Neural cell (in vitro differentiated cells): ENCODE measurements at regions not wholly inside any gene's neighbourhood (a gene's known extent, or its start where the extent isn't known, plus 50 kb on each side); places are given as distances from the start of the nearest gene placed in this dataset.
A peak's percentile ranks its signal among the peaks of the same experiment; 100 is the strongest.

ENCODE experiments used
- H2AFZ ChIP-seq: fragments of 200-600, 300-800 bp; sonication (generic), shearing (Covaris generic); 2 replicates; pipeline ENCODE4 v1.6.0; 2014; ENCODE audit warnings: low read depth, mild to moderate bottlenecking, antibody characterized with exemption, low read length, moderate library complexity
- H3F3A ChIP-seq: fragments of 200-600 bp; shearing (Covaris generic); 2 replicates; pipeline ENCODE4 v1.6.1; 2016; ENCODE audit warnings: mild to moderate bottlenecking, moderate library complexity, mixed read lengths, antibody characterized with exemption, low read length; ENCODE audit not compliant: insufficient read depth, poor library complexity, severe bottlenecking
- H3K27ac ChIP-seq: fragments of 200-600, 300-800 bp; sonication (generic), shearing (Covaris generic); 2 replicates; pipeline ENCODE4 v1.5.1; 2014; ENCODE audit warnings: mild to moderate bottlenecking, low read length, moderate library complexity
- H3K27me3 ChIP-seq: fragments of 300-800, 200-600 bp; sonication (generic), shearing (Covaris generic); 2 replicates; pipeline ENCODE4 v1.6.0; 2014; ENCODE audit warnings: mild to moderate bottlenecking, low read depth, low read length, moderate library complexity; ENCODE audit not compliant: insufficient read depth
- H3K36me3 ChIP-seq: fragments of 300-800, 200-600 bp; sonication (generic), shearing (Covaris generic); 2 replicates; pipeline ENCODE4 v1.5.1; 2014; ENCODE audit warnings: mild to moderate bottlenecking, antibody characterized with exemption, low read length, moderate library complexity; ENCODE audit not compliant: insufficient read depth
- H3K4me2 ChIP-seq: fragments of 300-800, 200-600 bp; sonication (generic), shearing (Covaris generic); 2 replicates; pipeline ENCODE4 v1.6.0; 2014; ENCODE audit warnings: mild to moderate bottlenecking, low read length
- H3K4me3 ChIP-seq: fragments of 300-800, 200-600 bp; sonication (generic), shearing (Covaris generic); 2 replicates; pipeline ENCODE4 v1.5.1; 2014; ENCODE audit warnings: mild to moderate bottlenecking, low read length, moderate library complexity
- H3K79me2 ChIP-seq: fragments of 200-600 bp; shearing (Covaris generic); replicated peaks from 2 replicates; pipeline ENCODE4 v1.6.0; 2014; ENCODE audit warnings: mild to moderate bottlenecking, low read length, moderate library complexity; ENCODE audit not compliant: insufficient read depth
- H3K9ac ChIP-seq: fragments of 300-800, 200-600 bp; sonication (generic), shearing (Covaris generic); 2 replicates; pipeline ENCODE4 v1.6.1; 2016; ENCODE audit warnings: mild to moderate bottlenecking, low read length, mixed read lengths
- H3K9me2 ChIP-seq: fragments of 200-600 bp; shearing (Covaris generic); 2 replicates; pipeline ENCODE4 v1.6.1; 2016; ENCODE audit warnings: mild to moderate bottlenecking, low read length, mixed read lengths; ENCODE audit not compliant: insufficient read depth
- H3K9me3 ChIP-seq: fragments of 200-600, 300-800 bp; sonication (generic), shearing (Covaris generic); 2 replicates; pipeline ENCODE4 v1.6.1; 2016; ENCODE audit warnings: mild to moderate bottlenecking, mixed run types, low read length, moderate library complexity, mixed read lengths
- H4K20me1 ChIP-seq: fragments of 200-600 bp; shearing (Covaris generic); 2 replicates; pipeline ENCODE4 v1.6.1; 2016; ENCODE audit warnings: mild to moderate bottlenecking, mixed run types; ENCODE audit not compliant: insufficient read depth
- CTCF ChIP-seq: fragments of 450-650 bp; IDR thresholded peaks from 2 replicates; pipeline ENCODE4 v1.5.1; 2014; ENCODE audit warnings: antibody characterized with exemption, mild to moderate bottlenecking, moderate library complexity; ENCODE audit not compliant: poor library complexity, severe bottlenecking
- EP300 ChIP-seq: fragments of 450-650 bp; conservative IDR thresholded peaks from 2 replicates; pipeline ENCODE4 v1.6.1; 2014; ENCODE audit warnings: antibody characterized with exemption, mild to moderate bottlenecking, moderate library complexity; ENCODE audit not compliant: poor library complexity, severe bottlenecking
- EZH2 ChIP-seq: fragments of 200-600, 300-800 bp; shearing (Covaris generic), sonication (generic); IDR thresholded peaks from 2 replicates; pipeline ENCODE4 v1.6.1; 2014; ENCODE audit warnings: antibody characterized with exemption, low read length, borderline replicate concordance, mild to moderate bottlenecking; ENCODE audit not compliant: insufficient read depth, poor library complexity, severe bottlenecking
- MXI1 ChIP-seq: fragments of 450-650 bp; conservative IDR thresholded peaks from 2 replicates; pipeline ENCODE4 v1.6.1; 2014; ENCODE audit warnings: antibody characterized with exemption, mild to moderate bottlenecking; ENCODE audit not compliant: poor library complexity, severe bottlenecking
- POLR2AphosphoS5 ChIP-seq: IDR thresholded peaks from 2 replicates; pipeline ENCODE4 v1.6.1; 2012
- RAD21 ChIP-seq: fragments of 450-650 bp; conservative IDR thresholded peaks from 2 replicates; pipeline ENCODE4 v1.6.1; 2014; ENCODE audit warnings: antibody characterized with exemption, mild to moderate bottlenecking, moderate library complexity
- REST ChIP-seq: IDR thresholded peaks from 2 replicates; pipeline ENCODE4 v1.6.1; 2012; ENCODE audit warnings: borderline replicate concordance
- SMC3 ChIP-seq: fragments of 450-650 bp; conservative IDR thresholded peaks from 2 replicates; pipeline ENCODE4 v1.6.1; 2014; ENCODE audit warnings: antibody characterized with exemption, mild to moderate bottlenecking, moderate library complexity; ENCODE audit not compliant: poor library complexity
- TAF1 ChIP-seq: IDR thresholded peaks from 2 replicates; pipeline ENCODE4 v1.6.1; 2012; ENCODE audit warnings: low read depth

GRCh38 chr2:13193075-13193474 lies 476.3 kb downstream of the TRIB2 start:
- TF ChIP-seq RAD21 = no peak
- H3F3A ChIP-seq = no peaks in the 10 kb centered on the region

GRCh38 chr2:13193900-13194299 lies 477.2 kb downstream of the TRIB2 start:
- Histone ChIP-seq H3K36me3 (no peaks in the 10 kb centered on the region), H3K4me2 (no peak overlapping the region), H3F3A (no peaks in the 10 kb centered on the region), H3K79me2 (no peaks in the 10 kb centered on the region), H3K27me3 (no peaks in the 10 kb centered on the region), H3K9me3 (no peaks in the 10 kb centered on the region), H3K27ac (no peak overlapping the region), H3K9me2 (no peaks in the 10 kb centered on the region), H4K20me1 (no peaks in the 10 kb centered on the region), H3K9ac (no peak overlapping the region), H3K4me3 (no peak overlapping the region), H2AFZ (no peak overlapping the region)
- TF ChIP-seq MXI1 = no peak
- TF ChIP-seq CTCF = peak; percentile 82
- no peak for TF ChIP-seq POLR2AphosphoS5
- TF ChIP-seq SMC3 = peak; percentile 87
- peak; percentile 87 for TF ChIP-seq RAD21

More at GRCh38 chr2:13193075-13193474, 476.3 kb downstream of the TRIB2 start:
- Histone ChIP-seq H3K27ac (no peak overlapping the region), H3K79me2 (no peaks in the 10 kb centered on the region), H3K4me3 (no peak overlapping the region), H2AFZ (no peak overlapping the region), H3K27me3 (no peaks in the 10 kb centered on the region), H3K9ac (no peak overlapping the region), H3K9me3 (no peaks in the 10 kb centered on the region), H4K20me1 (no peaks in the 10 kb centered on the region), H3K4me2 (no peak overlapping the region), H3K36me3 (no peaks in the 10 kb centered on the region), H3K9me2 (no peaks in the 10 kb centered on the region)

GRCh38 chr2:13195270-13195669 lies 478.5 kb downstream of the TRIB2 start:
- H4K20me1 ChIP-seq = no peaks in the 10 kb centered on the region
- no peaks in the 10 kb centered on the region for H3K9me3 ChIP-seq
- no peak overlapping the region for H3K4me3 ChIP-seq
- H2AFZ ChIP-seq = no peak overlapping the region
- H3K27ac ChIP-seq = no peak overlapping the region
- no peak overlapping the region for H3K9ac ChIP-seq
- no peaks in the 10 kb centered on the region for H3K36me3 ChIP-seq
- no peaks in the 10 kb centered on the region for H3K9me2 ChIP-seq
- H3K27me3 ChIP-seq = no peaks in the 10 kb centered on the region
- no peak overlapping the region for H3K4me2 ChIP-seq
- TF ChIP-seq SMC3 = no peak
- no peak for TF ChIP-seq POLR2AphosphoS5
- no peak for TF ChIP-seq EZH2
- no peak for TF ChIP-seq CTCF
- no peak for TF ChIP-seq EP300
- TF ChIP-seq RAD21 = no peak
- no peak for TF ChIP-seq MXI1
- no peak for TF ChIP-seq TAF1
- no peak for TF ChIP-seq REST
- no peaks in the 10 kb centered on the region for H3K79me2 ChIP-seq
- no peaks in the 10 kb centered on the region for H3F3A ChIP-seq
